Tongue (tissue), 1 donor: ENCODE measurements at regions not wholly inside any gene's neighbourhood (a gene's known extent, or its start where the extent isn't known, plus 50 kb on each side); places are given as distances from the start of the nearest gene placed in this dataset.
"Not testable (repeated sequence)": the region's sequence is repeated elsewhere in the genome, so short reads cannot be mapped to it uniquely, and the experiment has no call there.

Source experiments
- DNase-seq: peaks from one replicate; pipeline ENCODE4 v3.0.0-alpha.2; 2015

GRCh38 chr16:86240716-86241363 lies 269.5 kb upstream of the FOXF1 start:
- no peak for DNase-seq

- DNase-seq, result no peak
Measured at GRCh38 chr16:86241681-86242080, 268.6 kb upstream of the FOXF1 start.

DNA sequence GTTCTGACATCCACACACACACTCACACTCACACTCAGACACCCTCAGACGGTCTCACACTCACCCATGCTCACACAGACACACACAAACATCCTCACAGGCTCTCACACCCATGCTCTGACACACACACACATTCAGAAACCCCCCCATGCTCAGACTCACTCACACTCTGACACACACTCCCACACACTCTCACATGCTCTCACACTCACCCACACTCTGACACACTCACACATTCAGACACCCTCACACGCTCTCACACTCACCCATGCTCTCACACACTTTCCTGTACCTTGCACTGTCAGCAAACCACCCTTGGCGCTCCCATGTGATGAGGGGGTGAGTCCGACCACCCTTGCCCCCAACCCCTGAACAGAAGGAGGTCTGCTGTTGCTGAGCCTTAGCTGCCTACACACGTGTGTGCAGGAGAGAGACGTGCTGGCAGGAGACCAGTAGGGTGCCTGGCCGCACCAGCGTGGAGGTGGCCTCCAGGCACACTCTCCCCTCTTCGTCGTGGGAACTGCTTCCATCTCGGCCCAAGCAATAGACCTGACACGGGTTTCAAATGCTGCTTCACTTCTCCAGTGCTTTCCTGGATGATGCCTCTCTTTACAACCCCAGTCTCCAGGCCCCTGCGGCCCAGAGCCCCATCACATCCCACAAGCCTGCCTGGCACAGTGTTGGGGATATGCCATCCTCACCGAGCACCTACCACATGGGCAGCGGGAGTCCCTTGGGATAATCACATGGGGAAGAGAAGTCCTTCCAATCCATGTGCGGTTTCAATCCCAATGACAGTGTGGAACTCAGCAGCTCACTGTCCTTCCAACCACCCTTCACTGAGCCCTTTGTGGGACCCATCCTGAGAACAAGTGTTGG lies 267.8 kb upstream of the FOXF1 start:
- no peak for DNase-seq

DNA sequence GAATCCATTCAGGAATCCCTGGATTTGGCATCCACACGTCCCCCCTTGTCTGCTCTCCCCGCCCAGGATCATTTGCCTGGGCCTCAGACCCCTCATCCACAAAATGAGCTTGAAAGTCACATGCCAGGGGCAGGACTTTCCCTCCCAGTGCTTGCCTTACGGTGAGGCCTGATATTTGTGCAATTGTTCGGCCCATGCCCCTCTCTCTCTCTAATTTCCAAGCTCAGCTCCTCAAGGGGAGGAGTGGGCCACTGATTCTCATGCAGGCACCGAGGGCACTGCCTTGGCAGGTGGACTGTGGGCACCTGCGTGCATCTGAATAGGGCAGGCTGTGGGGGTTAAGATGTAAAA lies 267.2 kb upstream of the FOXF1 start:
- no peak for DNase-seq

GRCh38 chr16:86243571-86244154 lies 266.7 kb upstream of the FOXF1 start:
- no peak for DNase-seq

GRCh38 chr16:86244158-86244557 lies 266.2 kb upstream of the FOXF1 start:
- no peak for DNase-seq

DNA sequence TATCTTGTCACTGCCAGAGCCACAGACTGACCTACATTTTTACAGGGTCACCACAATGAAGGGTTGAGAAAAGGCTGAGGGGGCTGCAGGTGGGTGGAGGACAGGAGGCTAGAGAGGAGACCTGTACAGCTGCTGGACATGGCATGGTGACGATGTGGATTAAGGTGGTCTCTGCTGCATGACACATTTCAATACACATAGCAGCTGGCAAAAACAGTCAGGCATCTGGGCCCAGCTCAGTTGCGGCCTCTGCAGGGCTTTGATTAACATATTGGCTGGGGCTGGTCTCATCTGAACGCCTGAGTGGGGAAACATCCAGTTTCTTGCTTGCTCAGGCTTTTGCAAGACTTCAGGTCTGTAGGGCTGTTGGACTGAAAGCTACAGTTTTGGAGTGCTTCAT lies 265.4 kb upstream of the FOXF1 start:
- no peak for DNase-seq

GRCh38 chr16:86245351-86245750 lies 265.0 kb upstream of the FOXF1 start:
- DNase-seq, result no peak

GRCh38 chr16:86245895-86246294 lies 264.4 kb upstream of the FOXF1 start:
- no peak for DNase-seq

GRCh38 chr16:86248310-86248905 lies 261.9 kb upstream of the FOXF1 start:
- no peak for DNase-seq

- no peak for DNase-seq
Measured at GRCh38 chr16:86249631-86250030, 260.7 kb upstream of the FOXF1 start.

DNA sequence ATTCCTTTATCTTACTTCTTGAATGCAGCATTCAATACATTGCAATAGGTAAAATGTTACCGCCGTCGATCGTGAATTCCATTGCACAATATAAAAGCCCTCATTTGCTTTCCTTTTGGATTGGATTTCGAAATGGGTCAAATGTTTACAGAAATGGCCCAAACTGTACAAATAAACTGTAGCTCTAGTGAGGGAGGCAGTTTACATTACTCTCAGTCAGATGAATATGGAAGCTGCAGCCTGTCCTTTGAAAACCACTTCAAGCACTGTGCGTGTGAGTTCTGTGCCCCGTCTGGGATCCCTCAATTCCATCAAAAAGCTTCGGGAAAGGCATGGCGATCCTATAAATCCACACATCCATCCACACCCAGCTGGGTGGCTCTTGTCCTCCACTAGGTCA lies 258.6 kb upstream of the FOXF1 start:
- no peak for DNase-seq

GRCh38 chr16:86252596-86252995 lies 257.7 kb upstream of the FOXF1 start:
- DNase-seq, result peak; percentile 9

DNA sequence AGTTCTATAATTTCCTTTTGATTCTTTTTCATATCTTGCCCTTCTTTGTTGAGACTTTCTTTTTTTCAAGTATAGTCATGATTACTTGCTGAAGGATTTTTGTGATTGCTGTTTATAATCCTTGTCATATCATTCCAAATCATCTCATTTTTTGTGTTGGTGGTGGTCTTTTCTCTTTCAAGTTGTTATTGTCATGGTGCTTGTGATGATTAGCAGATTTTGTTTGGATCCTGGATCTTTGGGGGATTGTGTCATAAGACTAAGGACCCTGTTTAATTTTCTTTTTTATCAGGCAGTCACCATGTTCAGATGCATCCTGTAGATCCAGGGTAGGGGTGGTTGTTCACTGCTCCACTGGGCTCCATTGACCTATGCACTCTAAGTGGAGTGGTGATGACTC lies 254.4 kb upstream of the FOXF1 start:
- no peak for DNase-seq

DNA sequence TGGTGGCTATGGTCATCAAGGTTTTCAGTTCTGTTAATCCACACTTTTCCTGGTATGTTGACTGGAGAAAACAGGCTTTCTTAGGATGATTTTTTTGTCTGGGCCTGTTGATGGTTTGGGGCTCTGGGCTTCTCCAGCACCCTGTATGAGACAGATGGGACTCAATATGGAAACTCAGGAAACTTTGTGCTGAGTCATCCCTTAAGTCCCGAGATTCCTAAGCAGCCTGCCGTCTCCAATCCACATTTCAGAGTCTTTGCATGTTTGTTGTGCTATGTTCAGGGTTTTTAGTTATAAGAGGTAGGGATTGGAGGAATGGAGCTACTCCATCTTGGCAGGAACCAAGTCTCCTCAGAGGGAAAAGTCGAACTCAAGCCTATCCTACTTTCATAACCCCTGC lies 253.3 kb upstream of the FOXF1 start:
- no peak for DNase-seq

DNA sequence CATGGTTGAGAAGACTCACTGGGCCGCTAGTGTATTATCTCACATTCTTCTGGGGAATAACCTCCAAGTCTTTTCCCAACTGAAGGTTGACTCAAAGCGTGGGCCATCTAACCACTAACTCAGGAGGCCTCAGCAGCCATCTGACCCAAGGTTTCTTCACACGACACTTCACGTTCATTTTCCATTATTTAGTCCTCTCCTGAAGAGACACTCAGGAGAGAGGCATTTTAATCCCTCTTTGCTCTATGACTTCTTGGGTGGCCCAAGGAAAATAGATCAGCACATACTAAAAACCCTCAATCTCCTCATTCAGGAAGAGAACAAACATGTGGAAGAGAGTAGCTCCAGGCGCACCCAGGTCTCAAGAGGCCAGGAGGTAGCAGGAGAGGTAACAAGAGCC lies 252.8 kb upstream of the FOXF1 start:
- no peak for DNase-seq

DNA sequence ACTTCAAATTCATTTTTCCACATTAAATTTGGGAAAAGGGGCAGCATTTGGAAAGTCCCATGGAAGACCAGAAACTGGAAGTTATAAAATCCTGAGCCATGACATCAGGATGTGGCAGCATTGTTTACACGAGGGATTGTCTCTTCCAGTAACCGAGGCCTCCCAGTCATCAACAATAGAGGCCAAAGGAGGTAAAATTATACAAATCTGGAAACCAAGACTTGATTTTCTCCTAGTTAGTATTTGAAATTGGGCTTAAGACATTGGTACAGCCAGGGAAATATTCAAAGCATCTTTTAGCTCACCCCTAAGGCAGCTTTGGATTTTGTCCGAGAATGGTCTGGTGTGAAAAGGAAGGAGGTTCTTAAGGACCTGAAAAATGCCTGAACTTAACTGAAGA lies 251.6 kb upstream of the FOXF1 start:
- no peak for DNase-seq

DNA sequence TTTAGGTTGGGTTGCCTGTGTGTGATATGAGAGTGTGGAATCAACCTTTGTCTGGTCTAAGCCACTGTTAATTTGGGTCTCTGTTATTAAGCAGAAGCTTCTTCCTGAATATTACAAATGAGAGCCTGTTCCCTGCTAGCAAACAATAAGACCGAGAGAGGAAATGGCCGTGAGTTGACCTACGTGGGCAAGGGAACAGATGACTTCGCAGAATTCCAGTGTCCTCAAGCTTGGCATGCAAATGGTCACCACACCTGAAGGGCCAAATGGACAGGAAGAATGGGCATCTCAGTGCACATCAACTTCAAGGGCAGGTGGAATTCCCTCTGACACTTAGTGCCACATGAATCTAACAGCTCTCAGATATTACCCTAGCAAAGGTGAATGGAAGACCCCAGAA lies 250.8 kb upstream of the FOXF1 start:
- DNase-seq, result no peak

- DNase-seq, result no peak
Measured at GRCh38 chr16:86261379-86261778, 248.9 kb upstream of the FOXF1 start.

GRCh38 chr16:86267657-86268056 lies 242.7 kb upstream of the FOXF1 start:
- not testable (repeated sequence) for DNase-seq

- no peak for DNase-seq
Measured at GRCh38 chr16:86270696-86271095, 239.6 kb upstream of the FOXF1 start.

- DNase-seq, result no peak
Measured at GRCh38 chr16:86272744-86273143, 237.6 kb upstream of the FOXF1 start.

GRCh38 chr16:86277221-86277620 lies 233.1 kb upstream of the FOXF1 start:
- no peak for DNase-seq
